ENCODE measurements at regions not wholly inside any gene's neighbourhood (a gene's known extent, or its start where the extent isn't known, plus 50 kb on each side); places are given as distances from the start of the nearest gene placed in this dataset.

GRCh38 chr3:21357241-21357640 is 393.8 kb downstream of the ZNF385D start:
- DNase-seq (no peak), ATAC-seq (no peak)
- H3K9me3 Mint-ChIP-seq: peaks cover 5 to 9% of the 10 kb centered on the region in 2 donors
- no peak overlapping the region for H3K4me3 Mint-ChIP-seq
- H3K27ac Mint-ChIP-seq: no peak overlapping the region
- no peaks in the 10 kb centered on the region for H3K27me3 Mint-ChIP-seq
- no peaks in the 10 kb centered on the region for H3K4me1 Mint-ChIP-seq

- Mint-ChIP-seq H3K27me3 (no peaks in the 10 kb centered on the region), H3K4me3 (no peak overlapping the region), H3K9me3 (peaks cover 4 to 13% of the 10 kb centered on the region in 2 donors), H3K27ac (no peak overlapping the region), H3K4me1 (no peaks in the 10 kb centered on the region)
- ATAC-seq (no peak), DNase-seq (no peak)
These were observed 394.6 kb downstream of the ZNF385D start for GRCh38 chr3:21356402-21356801.

GRCh38 chr3:21345382-21345976 is 405.5 kb downstream of the ZNF385D start:
- Mint-ChIP-seq H3K4me1 (no peaks in the 10 kb centered on the region), H3K27me3 (no peaks in the 10 kb centered on the region), H3K27ac (no peak overlapping the region), H3K9me3 (peaks cover 3 to 23% of the 10 kb centered on the region in 2 donors), H3K4me3 (no peak overlapping the region)
- DNase-seq (no peak), ATAC-seq (no peak)

DNA sequence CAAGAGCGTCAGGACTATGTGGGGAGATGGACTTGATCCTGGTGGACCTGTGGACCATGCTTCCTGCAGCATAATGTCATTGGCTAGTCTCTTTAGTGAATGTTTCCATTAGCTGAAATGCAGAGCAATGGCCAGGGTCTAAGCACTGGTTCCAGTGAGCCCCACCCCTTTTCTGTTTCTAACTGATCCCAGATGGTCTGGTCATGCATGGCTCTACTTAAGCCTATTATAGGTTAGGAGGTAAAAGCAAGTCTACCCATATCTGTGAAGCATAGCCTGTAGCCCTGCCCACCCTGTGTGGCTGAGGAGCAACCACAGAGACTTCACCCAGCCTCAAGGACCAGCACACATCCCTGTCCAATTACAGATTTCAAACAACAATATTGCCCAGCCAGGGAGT is 419.2 kb downstream of the ZNF385D start:
- no peak for ATAC-seq
- DNase-seq: no peak
- Mint-ChIP-seq H3K4me3 (no peak overlapping the region), H3K4me1 (no peaks in the 10 kb centered on the region), H3K27me3 (no peaks in the 10 kb centered on the region), H3K9me3 (peaks cover 0 to 6% of the 10 kb centered on the region in 2 donors), H3K27ac (no peak overlapping the region)

DNA sequence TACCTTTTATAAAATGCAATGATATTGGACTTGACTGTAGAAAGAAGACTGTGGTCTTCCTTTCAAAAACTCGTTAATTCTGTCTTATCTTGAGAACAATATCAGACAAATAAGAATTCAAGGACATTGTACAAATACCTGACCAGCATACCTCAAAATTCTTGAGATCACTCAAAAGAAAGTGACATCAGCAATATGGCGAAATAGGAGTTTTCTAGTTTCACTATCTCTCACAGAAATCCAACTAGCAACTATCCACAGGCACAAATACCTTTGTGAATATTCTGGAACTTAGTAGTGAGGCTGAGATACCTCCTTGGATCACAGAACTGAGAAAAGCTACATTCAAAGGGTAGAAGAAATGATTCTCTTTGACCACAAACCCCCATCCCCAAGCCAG is 419.7 kb downstream of the ZNF385D start:
- no peak overlapping the region for H3K4me3 Mint-ChIP-seq
- ATAC-seq (no peak), DNase-seq (no peak)
- H3K9me3 Mint-ChIP-seq: peaks cover 0 to 6% of the 10 kb centered on the region in 2 donors
- H3K27ac Mint-ChIP-seq: no peak overlapping the region
- H3K4me1 Mint-ChIP-seq: no peaks in the 10 kb centered on the region
- no peaks in the 10 kb centered on the region for H3K27me3 Mint-ChIP-seq

DNA sequence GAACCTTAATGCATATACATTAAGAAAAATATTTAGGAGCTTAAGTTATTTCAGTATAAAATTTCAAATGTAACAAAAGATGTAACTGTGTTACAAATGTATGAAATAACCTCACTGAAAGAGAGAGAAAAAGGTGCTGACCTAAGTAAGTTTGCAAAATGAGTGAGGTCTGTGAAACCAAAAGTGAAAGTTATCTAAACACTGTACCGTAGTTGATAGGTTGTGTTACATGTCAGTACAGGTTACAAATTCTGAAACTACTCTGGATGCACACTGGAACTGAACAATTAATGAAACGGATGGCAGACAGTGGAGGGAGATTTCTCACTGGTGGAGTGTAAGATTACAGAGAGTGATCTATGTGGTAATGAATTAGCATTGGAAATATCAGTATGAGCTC is 420.7 kb downstream of the ZNF385D start:
- Mint-ChIP-seq H3K9me3 (no peaks in the 10 kb centered on the region), H3K4me1 (no peaks in the 10 kb centered on the region), H3K27ac (no peak overlapping the region), H3K4me3 (no peak overlapping the region), H3K27me3 (no peaks in the 10 kb centered on the region)
- peak; percentile 58 for ATAC-seq
- DNase-seq: no peak

DNA sequence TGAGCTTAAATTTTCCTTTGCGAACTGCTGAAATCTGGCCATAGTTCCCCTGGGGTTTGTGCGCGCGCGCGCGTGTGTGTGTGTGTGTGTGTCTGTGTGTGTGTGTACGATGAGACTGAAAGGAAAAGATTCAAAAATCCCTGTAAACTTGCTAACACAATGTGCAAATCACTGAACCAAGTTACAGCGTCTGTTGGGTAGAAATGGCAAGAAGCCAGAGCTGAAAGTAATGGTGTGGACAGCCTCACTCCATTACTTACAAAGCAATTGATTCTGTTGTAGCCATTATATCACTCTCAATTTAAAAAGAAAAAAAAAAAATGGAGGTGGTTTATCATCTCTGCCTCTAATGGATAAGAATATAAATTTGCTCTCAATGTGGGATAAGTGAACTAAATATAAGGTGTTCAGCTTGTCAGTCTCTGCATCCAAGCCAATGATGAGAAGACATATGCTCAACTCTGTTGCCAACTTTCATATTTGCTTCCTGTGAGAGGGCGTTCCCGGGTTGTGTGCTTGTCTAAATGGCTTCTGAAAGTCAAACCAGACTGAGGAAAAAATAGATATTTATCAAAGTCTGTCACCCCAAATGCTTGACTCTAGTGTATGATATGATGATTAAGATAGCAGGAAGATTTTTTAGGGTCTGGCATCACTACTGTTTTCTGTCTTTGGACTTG is 422.2 kb downstream of the ZNF385D start:
- Mint-ChIP-seq H3K27me3 (no peaks in the 10 kb centered on the region), H3K27ac (no peak overlapping the region), H3K9me3 (no peaks in the 10 kb centered on the region), H3K4me3 (no peak overlapping the region), H3K4me1 (no peaks in the 10 kb centered on the region)
- ATAC-seq (no peak), DNase-seq (no peak)

DNA sequence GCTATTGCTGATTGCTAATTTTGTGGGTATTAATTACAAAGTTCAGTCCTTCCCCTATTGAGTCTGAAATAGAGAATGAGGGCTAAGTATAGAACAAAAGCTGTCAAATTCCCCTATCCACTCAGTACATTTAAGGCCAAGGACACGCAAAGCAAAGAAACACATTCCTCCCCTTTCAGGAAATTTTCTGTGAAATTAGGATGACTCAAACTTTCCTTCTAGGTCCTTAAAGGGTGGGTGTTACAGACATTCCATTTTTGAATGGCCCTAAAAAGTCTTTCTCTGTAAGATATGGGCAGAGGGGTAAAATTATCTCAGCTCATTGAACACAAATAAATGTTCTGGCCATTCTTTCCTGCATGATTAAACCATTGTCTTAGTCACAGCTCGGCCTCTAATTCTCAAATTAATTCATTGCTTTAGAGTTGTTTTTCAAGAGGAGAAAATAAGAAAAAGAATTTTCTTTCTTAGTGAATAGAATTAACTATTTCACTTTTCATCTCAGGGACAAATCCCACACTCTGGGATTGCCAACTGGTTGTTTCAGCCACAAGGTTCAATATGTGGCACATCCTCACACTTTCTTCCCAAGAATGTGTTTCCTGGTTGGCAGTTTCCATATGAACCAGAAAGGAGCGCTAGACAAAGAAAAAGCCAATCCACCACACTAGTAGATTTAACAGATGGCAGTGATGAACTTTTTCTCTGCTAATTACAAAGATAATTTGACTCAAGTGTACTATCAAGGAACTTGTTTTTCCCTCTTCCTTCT is 424.1 kb downstream of the ZNF385D start:
- H3K27ac Mint-ChIP-seq: no peak overlapping the region
- no peaks in the 10 kb centered on the region for H3K4me1 Mint-ChIP-seq
- H3K27me3 Mint-ChIP-seq: no peaks in the 10 kb centered on the region
- no peak for DNase-seq
- H3K4me3 Mint-ChIP-seq: no peak overlapping the region
- no peak for ATAC-seq
- no peaks in the 10 kb centered on the region for H3K9me3 Mint-ChIP-seq

DNA sequence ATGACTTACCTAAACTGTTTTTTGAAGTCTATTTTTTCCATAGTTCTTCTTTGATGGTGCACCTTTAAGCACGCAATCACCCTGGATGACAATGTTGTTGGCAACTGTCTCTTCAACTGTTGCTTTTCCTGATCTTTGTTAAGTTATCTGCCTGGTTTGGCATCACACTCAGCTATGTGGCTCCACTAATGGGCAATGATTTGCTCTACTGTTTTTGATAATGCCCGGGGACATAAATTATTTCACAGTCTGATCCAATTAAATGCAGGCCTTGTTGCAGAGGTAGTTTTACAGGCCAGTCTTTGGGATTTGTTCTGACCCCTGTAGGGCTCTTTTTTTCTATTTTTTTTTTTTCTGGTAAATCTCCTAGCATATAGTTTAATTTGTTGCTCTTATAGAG is 436.3 kb downstream of the ZNF385D start:
- Mint-ChIP-seq H3K9me3 (peaks cover 7 to 9% of the 10 kb centered on the region in 2 donors), H3K4me1 (no peaks in the 10 kb centered on the region), H3K27me3 (no peaks in the 10 kb centered on the region), H3K4me3 (no peak overlapping the region), H3K27ac (no peak overlapping the region)
- ATAC-seq (no peak), DNase-seq (no peak)

GRCh38 chr3:21310891-21311290 is 440.1 kb downstream of the ZNF385D start:
- Mint-ChIP-seq H3K27ac (no peak overlapping the region), H3K9me3 (peaks cover 5 to 18% of the 10 kb centered on the region in 2 donors), H3K27me3 (no peaks in the 10 kb centered on the region), H3K4me3 (no peak overlapping the region), H3K4me1 (no peaks in the 10 kb centered on the region)
- ATAC-seq (no peak), DNase-seq (no peak)

- Mint-ChIP-seq H3K4me3 (no peak overlapping the region), H3K4me1 (no peaks in the 10 kb centered on the region), H3K9me3 (peaks cover 8 to 18% of the 10 kb centered on the region in 2 donors), H3K27ac (no peak overlapping the region), H3K27me3 (no peaks in the 10 kb centered on the region)
- no peak for DNase-seq
- no peak for ATAC-seq
These were observed 440.8 kb downstream of the ZNF385D start for GRCh38 chr3:21310161-21310560.

DNA sequence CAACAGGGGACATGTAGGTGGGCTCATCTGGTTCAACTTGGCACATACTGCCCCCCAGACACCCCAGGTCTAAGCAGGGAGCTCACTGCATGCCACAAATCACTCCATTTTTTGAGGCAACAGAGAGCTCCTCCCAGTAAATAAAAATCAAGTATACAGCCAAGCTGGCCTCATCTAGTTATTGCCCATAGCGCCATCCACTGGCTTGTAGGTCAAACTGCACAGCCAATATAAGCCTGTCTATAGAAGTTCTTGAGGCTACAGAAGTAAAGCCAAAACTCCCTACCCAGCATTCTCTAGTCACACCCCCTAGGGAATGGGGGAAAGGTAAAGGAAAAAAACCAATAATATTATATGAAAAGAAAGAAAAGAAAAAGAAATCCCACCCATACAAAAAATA is 453.7 kb downstream of the ZNF385D start:
- Mint-ChIP-seq H3K27ac (no peak overlapping the region), H3K4me1 (no peaks in the 10 kb centered on the region), H3K27me3 (no peaks in the 10 kb centered on the region), H3K4me3 (no peak overlapping the region), H3K9me3 (peaks cover 11 to 31% of the 10 kb centered on the region in 2 donors)
- DNase-seq (no peak), ATAC-seq (no peak)

- Mint-ChIP-seq H3K4me3 (no peak overlapping the region), H3K4me1 (no peaks in the 10 kb centered on the region), H3K27ac (no peak overlapping the region), H3K27me3 (no peaks in the 10 kb centered on the region), H3K9me3 (peaks cover 13% of the 10 kb centered on the region in 2 donors)
- ATAC-seq (no peak), DNase-seq (no peak)
These were observed 456.2 kb downstream of the ZNF385D start for GRCh38 chr3:21294768-21295167.

- no peak overlapping the region for H3K27ac Mint-ChIP-seq
- peaks cover 6% of the 10 kb centered on the region in 2 donors for H3K9me3 Mint-ChIP-seq
- no peak overlapping the region for H3K4me3 Mint-ChIP-seq
- no peak for ATAC-seq
- H3K27me3 Mint-ChIP-seq: no peaks in the 10 kb centered on the region
- H3K4me1 Mint-ChIP-seq: no peaks in the 10 kb centered on the region
- DNase-seq: no peak
These were observed 458.0 kb downstream of the ZNF385D start for GRCh38 chr3:21292971-21293370.

DNA sequence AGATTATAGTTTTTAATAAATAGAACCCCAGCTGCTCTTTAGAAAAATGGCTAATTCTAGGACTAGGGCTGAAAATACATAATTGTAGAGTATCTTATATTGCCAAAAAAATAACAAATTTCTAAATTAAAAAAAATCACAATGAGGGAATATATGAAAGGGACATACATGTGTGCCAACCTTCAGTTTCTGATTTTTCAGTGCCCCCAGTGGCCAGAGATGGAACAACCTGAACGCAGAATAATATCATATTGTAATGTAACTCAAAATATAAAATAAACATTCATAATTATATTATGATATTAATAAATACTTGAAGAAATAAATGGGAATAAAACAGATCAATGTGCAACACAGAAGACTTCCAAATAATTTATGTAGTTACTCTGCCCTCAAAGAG is 460.5 kb downstream of the ZNF385D start:
- DNase-seq (no peak), ATAC-seq (no peak)
- Mint-ChIP-seq H3K27me3 (no peaks in the 10 kb centered on the region), H3K27ac (no peak overlapping the region), H3K4me3 (no peak overlapping the region), H3K9me3 (peaks cover 16 to 20% of the 10 kb centered on the region in 2 donors), H3K4me1 (no peaks in the 10 kb centered on the region)

GRCh38 chr3:21274079-21274571 is 476.9 kb downstream of the ZNF385D start:
- DNase-seq (no peak), ATAC-seq (no peak)
- H3K9me3 Mint-ChIP-seq: peaks cover 11 to 12% of the 10 kb centered on the region in 2 donors

More at GRCh38 chr3:21274079-21274571, 476.9 kb downstream of the ZNF385D start:
- no peak overlapping the region for H3K4me3 Mint-ChIP-seq
- no peaks in the 10 kb centered on the region for H3K4me1 Mint-ChIP-seq
- H3K27ac Mint-ChIP-seq: no peak overlapping the region
- no peaks in the 10 kb centered on the region for H3K27me3 Mint-ChIP-seq

Data from stimulated activated naive CD8-positive, alpha-beta T cell treated with anti-CD3 and anti-CD28 coated beads, Interleukin-15, amount 100 ng/mL, for 72 hours (primary cell).